ENCODE measurements at regions not wholly inside any gene's neighbourhood (a gene's known extent, or its start where the extent isn't known, plus 50 kb on each side); places are given as distances from the start of the nearest gene placed in this dataset.

- FAIRE-seq = no peak
- DNase-seq (ENCODE audit: low spot score) = no peak
Measured at GRCh38 chr5:116681334-116682013, 106.9 kb upstream of the SEMA6A start.

GRCh38 chr5:116675626-116675910 lies 100.9 kb upstream of the SEMA6A start:
- FAIRE-seq (no peak), DNase-seq (ENCODE audit: low spot score) (no peak)

GRCh38 chr5:116674881-116675625 lies 100.4 kb upstream of the SEMA6A start:
- DNase-seq (ENCODE audit: low spot score) = no peak
- no peak for FAIRE-seq

- DNase-seq (ENCODE audit: low spot score) (no peak), FAIRE-seq (no peak)
Measured at GRCh38 chr5:116673453-116673852, 98.8 kb upstream of the SEMA6A start.

- DNase-seq (ENCODE audit: low spot score) = no peak
- no peak for FAIRE-seq
Measured at GRCh38 chr5:116672203-116672602, 97.6 kb upstream of the SEMA6A start.

- DNase-seq (ENCODE audit: low spot score) = no peak
- no peak for FAIRE-seq
Measured at GRCh38 chr5:116671211-116671736, 96.7 kb upstream of the SEMA6A start.

GRCh38 chr5:116669261-116670031 lies 94.8 kb upstream of the SEMA6A start:
- FAIRE-seq (no peak), DNase-seq (ENCODE audit: low spot score) (no peak)

- DNase-seq (ENCODE audit: low spot score) (no peak), FAIRE-seq (no peak)
Measured at GRCh38 chr5:116668390-116668789, 93.8 kb upstream of the SEMA6A start.

GRCh38 chr5:116666901-116667300 lies 92.3 kb upstream of the SEMA6A start:
- no peak for FAIRE-seq

GRCh38 chr5:116664988-116665387 lies 90.4 kb upstream of the SEMA6A start:
- FAIRE-seq (no peak), DNase-seq (ENCODE audit: low spot score) (no peak)

More at GRCh38 chr5:116666901-116667300, 92.3 kb upstream of the SEMA6A start:
- DNase-seq (ENCODE audit: low spot score) = no peak

- DNase-seq (ENCODE audit: low spot score) = no peak
- FAIRE-seq = no peak
Measured at GRCh38 chr5:116663081-116663480, 88.5 kb upstream of the SEMA6A start.

- FAIRE-seq (no peak), DNase-seq (ENCODE audit: low spot score) (no peak)
Measured at GRCh38 chr5:116661419-116661818, 86.8 kb upstream of the SEMA6A start.

GRCh38 chr5:116660929-116661328 lies 86.3 kb upstream of the SEMA6A start:
- no peak for FAIRE-seq

GRCh38 chr5:116658830-116659229 lies 84.2 kb upstream of the SEMA6A start:
- DNase-seq (ENCODE audit: low spot score) = no peak
- no peak for FAIRE-seq

More at GRCh38 chr5:116660929-116661328, 86.3 kb upstream of the SEMA6A start:
- no peak for DNase-seq (ENCODE audit: low spot score)

- DNase-seq (ENCODE audit: low spot score) = no peak
- FAIRE-seq = no peak
Measured at GRCh38 chr5:116658141-116658540, 83.5 kb upstream of the SEMA6A start.

- DNase-seq (ENCODE audit: low spot score) (no peak), FAIRE-seq (no peak)
Measured at GRCh38 chr5:116655431-116655830, 80.8 kb upstream of the SEMA6A start.

GRCh38 chr5:116654925-116655324 lies 80.3 kb upstream of the SEMA6A start:
- no peak for DNase-seq (ENCODE audit: low spot score)
- no peak for FAIRE-seq

- no peak for DNase-seq (ENCODE audit: low spot score)
- no peak for FAIRE-seq
Measured at GRCh38 chr5:116652903-116653302, 78.3 kb upstream of the SEMA6A start.

GRCh38 chr5:116652196-116652729 lies 77.6 kb upstream of the SEMA6A start:
- DNase-seq (ENCODE audit: low spot score) (peak; percentile 20), FAIRE-seq (no peak)

GRCh38 chr5:116651653-116652052 lies 77.0 kb upstream of the SEMA6A start:
- DNase-seq (ENCODE audit: low spot score) (no peak), FAIRE-seq (no peak)

GRCh38 chr5:116650964-116651363 lies 76.3 kb upstream of the SEMA6A start:
- DNase-seq (ENCODE audit: low spot score) (no peak), FAIRE-seq (no peak)

- FAIRE-seq (no peak), DNase-seq (ENCODE audit: low spot score) (no peak)
Measured at GRCh38 chr5:116650544-116650943, 75.9 kb upstream of the SEMA6A start.

All from RCC 7860 (cell line).